Neural cell (in vitro differentiated cells): ENCODE measurements at regions not wholly inside any gene's neighbourhood (a gene's known extent, or its start where the extent isn't known, plus 50 kb on each side); places are given as distances from the start of the nearest gene placed in this dataset.

ENCODE experiments used
- TAF1 ChIP-seq: IDR thresholded peaks from 2 replicates; pipeline ENCODE4 v1.6.1; 2012; ENCODE audit warnings: low read depth
- TF ChIP-seq, protein P1 (sequence below): fragments of 450-650 bp; IDR thresholded peaks from 2 replicates; pipeline ENCODE4 v1.5.1; 2014; ENCODE audit warnings: antibody characterized with exemption, mild to moderate bottlenecking, moderate library complexity; ENCODE audit not compliant: poor library complexity, severe bottlenecking

DNA sequence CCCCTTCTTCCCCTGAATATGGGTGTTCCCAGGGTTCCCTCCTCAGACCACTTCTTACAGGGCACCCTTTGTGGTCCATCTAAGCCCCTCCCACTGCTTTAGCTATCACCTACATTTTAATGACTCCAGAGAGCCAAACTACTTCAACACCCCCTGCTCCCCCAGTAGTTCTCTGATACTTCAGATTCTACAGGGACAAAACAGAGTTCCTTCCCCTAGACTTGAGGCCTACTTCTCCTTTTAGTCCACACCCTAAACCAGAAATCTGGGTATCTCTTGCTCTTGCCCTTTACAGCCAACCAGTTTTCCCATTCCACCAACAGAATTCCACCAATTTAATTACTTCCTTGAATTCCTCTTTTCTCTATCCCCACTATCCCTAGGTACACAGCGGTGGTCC is 107.2 kb downstream of the KCNRG start:
- TF ChIP-seq, protein P1, sequence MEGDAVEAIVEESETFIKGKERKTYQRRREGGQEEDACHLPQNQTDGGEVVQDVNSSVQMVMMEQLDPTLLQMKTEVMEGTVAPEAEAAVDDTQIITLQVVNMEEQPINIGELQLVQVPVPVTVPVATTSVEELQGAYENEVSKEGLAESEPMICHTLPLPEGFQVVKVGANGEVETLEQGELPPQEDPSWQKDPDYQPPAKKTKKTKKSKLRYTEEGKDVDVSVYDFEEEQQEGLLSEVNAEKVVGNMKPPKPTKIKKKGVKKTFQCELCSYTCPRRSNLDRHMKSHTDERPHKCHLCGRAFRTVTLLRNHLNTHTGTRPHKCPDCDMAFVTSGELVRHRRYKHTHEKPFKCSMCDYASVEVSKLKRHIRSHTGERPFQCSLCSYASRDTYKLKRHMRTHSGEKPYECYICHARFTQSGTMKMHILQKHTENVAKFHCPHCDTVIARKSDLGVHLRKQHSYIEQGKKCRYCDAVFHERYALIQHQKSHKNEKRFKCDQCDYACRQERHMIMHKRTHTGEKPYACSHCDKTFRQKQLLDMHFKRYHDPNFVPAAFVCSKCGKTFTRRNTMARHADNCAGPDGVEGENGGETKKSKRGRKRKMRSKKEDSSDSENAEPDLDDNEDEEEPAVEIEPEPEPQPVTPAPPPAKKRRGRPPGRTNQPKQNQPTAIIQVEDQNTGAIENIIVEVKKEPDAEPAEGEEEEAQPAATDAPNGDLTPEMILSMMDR: no peak
- TF ChIP-seq TAF1: no peak
